ENCODE measurements at regions not wholly inside any gene's neighbourhood (a gene's known extent, or its start where the extent isn't known, plus 50 kb on each side); places are given as distances from the start of the nearest gene placed in this dataset.
"Not testable (repeated sequence)": the region's sequence is repeated elsewhere in the genome, so short reads cannot be mapped to it uniquely, and the experiment has no call there.

- DNase-seq (ENCODE audit: low read depth): no peak
Measured at GRCh38 chr1:82143108-82143833, 342.5 kb downstream of the ADGRL2 start.

DNA sequence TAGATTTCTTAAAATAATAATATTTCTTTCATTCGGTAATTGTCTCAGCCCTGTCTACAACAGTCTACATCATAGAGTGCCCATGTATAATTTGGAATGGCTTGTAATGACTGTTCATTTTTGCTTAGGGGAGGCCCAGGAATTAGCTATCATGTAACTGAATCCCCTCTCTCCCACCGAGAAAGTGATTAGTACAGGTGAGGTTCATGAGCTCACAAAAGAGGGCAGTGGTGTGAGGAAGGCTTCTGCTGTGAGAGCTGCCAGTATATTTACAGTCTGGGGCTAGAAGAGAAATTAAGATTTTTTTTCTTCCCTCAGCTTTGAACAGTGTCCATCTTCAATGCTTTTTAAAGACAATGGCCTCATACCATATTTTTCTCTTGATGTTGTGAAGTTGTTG, 340.7 kb downstream of the ADGRL2 start:
- DNase-seq (ENCODE audit: low read depth): no peak

- DNase-seq (ENCODE audit: low read depth): no peak
Measured at GRCh38 chr1:82139751-82140468, 339.2 kb downstream of the ADGRL2 start.

- not testable (repeated sequence) for DNase-seq (ENCODE audit: low read depth)
Measured at GRCh38 chr1:82136351-82136750, 335.6 kb downstream of the ADGRL2 start.

DNA sequence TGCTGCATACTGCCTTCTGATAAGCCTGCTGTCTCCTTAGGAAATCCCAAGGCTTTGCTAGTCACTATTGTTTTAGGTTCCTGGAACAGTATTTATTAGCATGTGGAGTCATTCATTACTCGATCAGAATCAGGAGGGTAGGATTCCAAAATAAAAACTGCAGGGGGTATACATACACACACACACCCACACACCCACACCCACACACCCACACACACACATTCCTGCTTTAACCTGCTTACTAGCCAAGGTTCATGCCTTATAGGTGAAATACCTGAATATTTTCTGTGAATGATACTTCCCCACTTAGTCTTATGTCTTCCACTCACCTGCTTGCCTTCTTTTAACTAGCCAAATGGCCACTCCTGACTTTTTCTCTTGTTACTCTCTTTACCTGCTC, 325.1 kb downstream of the ADGRL2 start:
- no peak for DNase-seq (ENCODE audit: low read depth)

- no peak for DNase-seq (ENCODE audit: low read depth)
Measured at GRCh38 chr1:82125119-82125518, 324.4 kb downstream of the ADGRL2 start.

DNA sequence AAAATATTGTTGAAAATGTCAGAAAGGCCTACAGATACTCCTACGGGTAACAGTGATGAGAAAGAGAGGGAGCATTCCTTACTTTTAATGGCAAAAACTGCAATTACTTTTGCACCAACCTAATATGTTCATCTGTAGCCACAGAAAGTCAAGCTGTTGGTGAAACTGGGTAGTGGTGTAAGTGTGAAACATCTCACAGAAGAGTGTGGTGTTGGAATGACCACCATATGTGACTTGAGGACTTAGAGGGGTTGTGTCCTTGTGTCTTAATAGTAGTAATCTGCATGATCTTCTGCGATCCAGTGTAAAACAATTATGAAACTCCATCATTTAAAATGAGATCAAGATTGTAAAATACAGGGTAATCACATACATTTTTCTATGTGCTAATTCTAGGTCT, 320.7 kb downstream of the ADGRL2 start:
- no peak for DNase-seq (ENCODE audit: low read depth)

DNA sequence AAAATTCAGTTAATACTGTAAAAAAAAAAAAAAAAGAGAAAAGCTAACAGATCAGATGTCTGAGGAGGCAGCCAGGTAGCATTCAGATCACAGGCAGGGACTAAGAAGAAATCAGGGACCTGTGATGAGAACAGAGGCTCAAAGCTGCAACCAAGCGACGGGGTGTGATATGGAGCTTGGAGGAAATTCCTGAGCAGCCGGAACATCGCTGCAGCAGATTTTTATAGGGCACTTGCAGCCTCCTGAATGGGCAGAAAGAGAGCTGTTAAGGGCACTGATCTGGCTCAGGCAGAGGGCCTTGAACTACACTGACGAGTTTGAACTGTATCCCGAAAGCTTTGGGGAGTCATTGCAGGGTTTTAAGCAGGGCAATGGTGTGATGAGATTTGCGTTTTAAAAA, 315.4 kb downstream of the ADGRL2 start:
- no peak for DNase-seq (ENCODE audit: low read depth)

DNA sequence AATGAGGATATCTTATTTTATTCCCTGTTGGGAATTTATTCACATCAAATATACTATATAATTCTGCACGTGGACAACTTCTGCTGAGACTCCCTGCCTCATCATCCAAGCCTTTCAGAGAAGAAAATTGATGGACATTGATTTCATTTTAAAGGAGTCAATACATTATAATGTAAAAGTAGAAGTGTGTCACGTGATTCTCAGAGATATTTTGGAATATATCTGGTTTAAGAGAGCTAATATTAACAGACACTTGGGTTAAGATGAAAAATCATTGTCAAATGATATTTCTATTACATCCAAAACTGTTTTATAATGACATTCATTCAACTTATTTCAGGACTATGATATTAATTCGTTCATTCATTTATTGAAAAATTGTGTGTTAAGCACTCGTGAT, 314.2 kb downstream of the ADGRL2 start:
- no peak for DNase-seq (ENCODE audit: low read depth)

GRCh38 chr1:82110366-82111254, 309.9 kb downstream of the ADGRL2 start:
- no peak for DNase-seq (ENCODE audit: low read depth)

- DNase-seq (ENCODE audit: low read depth): no peak
Measured at GRCh38 chr1:82108843-82109242, 308.1 kb downstream of the ADGRL2 start.

- DNase-seq (ENCODE audit: low read depth): no peak
Measured at GRCh38 chr1:82106672-82107071, 305.9 kb downstream of the ADGRL2 start.

DNA sequence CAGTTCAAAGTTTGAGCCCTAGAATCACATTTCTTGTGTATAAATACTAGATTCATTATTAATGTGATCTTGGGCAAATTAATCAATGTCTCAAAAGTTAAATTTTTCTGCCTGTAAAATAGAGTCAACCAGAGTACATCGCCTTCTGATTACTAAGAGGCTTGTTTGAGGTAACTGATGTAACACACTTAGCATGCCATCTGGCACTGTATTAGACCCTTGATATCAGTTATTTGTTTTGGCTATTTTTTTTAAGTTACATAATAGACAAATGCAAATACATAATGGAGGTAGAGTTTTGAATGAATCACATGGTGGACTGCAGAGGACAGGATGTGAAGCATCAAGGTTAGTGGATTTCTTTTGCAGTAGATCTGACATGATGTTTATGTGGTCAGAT, 298.4 kb downstream of the ADGRL2 start:
- DNase-seq (ENCODE audit: low read depth): no peak

GRCh38 chr1:82094136-82094535, 293.4 kb downstream of the ADGRL2 start:
- DNase-seq (ENCODE audit: low read depth): no peak

DNA sequence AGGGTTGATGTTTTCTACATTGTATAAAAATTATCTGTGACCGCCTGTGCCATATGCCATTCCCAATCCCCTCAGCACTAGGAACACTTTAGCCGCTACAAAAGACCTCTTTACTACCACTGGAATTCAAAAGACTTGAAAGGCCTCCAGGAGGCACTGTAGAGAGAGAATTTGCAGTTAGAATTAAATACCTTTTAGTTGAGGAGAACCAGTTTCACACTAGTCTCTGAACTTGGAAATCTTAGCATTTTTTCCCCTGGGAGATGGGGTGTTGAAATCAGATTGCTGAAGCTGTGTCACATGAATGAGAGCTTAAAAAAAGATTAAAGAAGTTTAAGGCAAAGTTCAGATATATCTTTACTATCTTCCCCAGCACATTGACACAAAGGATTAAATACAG, 291.0 kb downstream of the ADGRL2 start:
- no peak for DNase-seq (ENCODE audit: low read depth)

GRCh38 chr1:82091265-82091664, 290.5 kb downstream of the ADGRL2 start:
- DNase-seq (ENCODE audit: low read depth): no peak

DNA sequence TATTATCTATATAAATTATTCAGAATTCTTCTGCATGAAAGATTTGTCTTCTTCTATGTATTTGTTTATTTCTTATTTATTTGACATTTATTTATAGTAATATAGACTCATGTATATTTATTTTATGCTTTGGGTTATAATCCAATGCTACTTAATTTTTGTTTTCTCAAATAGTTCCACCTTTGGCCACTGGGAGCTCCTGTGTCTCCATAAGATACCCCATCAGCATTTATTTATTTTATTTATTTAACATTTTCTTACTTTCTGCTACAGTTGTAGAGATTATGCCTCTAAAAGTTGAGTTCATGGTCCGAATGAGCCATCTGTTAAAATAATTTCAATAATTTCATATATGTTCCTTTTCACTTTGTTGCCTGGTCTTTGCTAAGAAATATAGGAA, 289.4 kb downstream of the ADGRL2 start:
- DNase-seq (ENCODE audit: low read depth): no peak

- peak; percentile 10 for DNase-seq (ENCODE audit: low read depth)
Measured at GRCh38 chr1:82086739-82087138, 286.0 kb downstream of the ADGRL2 start.

DNA sequence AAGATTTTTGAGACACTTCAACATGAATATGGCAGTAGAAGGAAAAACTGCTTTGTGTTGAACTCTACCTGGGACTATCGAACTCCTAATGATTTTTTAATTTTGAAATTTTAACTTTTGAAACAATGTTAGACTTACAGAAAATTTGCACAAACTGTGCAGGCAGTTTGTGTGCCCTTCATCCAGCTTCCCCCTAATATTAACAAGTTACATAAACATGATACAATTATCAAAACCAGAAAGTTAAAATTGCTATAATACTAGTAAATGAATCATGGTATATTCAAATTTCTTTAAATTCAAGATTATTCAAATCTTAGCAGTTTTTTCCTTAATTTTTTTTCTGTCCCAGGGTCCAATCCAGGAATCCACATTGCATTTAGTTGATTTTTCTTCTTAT, 278.9 kb downstream of the ADGRL2 start:
- DNase-seq (ENCODE audit: low read depth): no peak

- no peak for DNase-seq (ENCODE audit: low read depth)
Measured at GRCh38 chr1:82073659-82074058, 272.9 kb downstream of the ADGRL2 start.

DNA sequence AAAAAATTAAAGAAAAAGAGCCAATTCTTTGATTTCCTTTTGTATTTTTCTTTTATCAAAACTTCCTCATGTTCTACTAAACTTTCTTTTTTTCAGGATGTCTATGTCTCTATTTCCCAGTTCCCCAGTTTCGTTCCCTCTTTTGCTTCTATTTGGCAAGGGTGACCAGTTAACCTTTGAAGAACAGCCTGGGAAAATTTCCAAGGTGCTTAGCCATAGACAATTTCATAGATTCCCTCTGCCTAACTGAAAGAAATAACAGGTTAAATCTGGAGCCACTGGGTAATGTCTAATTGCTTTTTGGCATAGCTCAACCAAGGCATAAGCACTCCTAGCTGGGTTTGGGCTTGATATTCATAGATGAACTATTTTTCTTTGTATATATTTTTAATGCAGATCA, 272.3 kb downstream of the ADGRL2 start:
- no peak for DNase-seq (ENCODE audit: low read depth)

- DNase-seq (ENCODE audit: low read depth): no peak
Measured at GRCh38 chr1:82065916-82066315, 265.2 kb downstream of the ADGRL2 start.

GRCh38 chr1:82064691-82065090, 264.0 kb downstream of the ADGRL2 start:
- DNase-seq (ENCODE audit: low read depth): no peak

All from GM04504 (cell line).